Medulla oblongata (tissue), 1 donor: ENCODE measurements at regions not wholly inside any gene's neighbourhood (a gene's known extent, or its start where the extent isn't known, plus 50 kb on each side); places are given as distances from the start of the nearest gene placed in this dataset.

Experiments used
- DNase-seq: peaks from one replicate; pipeline ENCODE4 v3.0.0-alpha.2; 2015; ENCODE audit errors: extremely low spot score

DNA sequence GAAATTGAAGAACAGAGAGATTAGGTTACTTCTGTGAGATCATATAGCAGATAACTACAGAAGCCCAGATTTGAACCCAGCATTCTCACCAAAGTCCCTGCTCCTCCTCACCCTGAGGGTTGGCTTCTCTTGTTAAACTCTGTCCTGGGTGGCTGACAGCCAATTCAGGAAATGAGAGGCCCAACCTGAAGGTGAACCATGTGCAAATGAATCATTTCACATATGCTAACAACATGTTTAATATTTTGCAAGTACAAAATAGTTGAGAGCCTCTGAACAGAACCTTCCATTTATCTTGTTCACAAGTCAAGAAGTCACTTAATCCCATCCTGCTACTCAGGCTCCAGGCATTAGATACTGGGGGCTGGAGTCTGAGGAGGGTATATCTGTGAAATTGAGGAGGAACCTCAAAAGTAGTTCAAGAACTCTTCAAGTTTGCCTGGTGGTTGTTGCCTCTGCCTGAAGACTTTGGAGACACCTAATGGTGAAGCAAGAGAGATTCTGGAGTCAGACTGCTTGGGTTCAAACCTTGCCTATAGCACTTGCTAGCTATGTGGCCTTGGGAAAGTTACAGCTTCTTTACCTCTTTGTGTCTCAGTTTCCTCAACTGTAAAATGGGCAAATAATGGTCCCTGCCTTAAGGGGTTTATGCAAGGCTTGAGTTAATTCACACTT lies 564.0 kb downstream of the PSAT1 start:
- no peak for DNase-seq

DNA sequence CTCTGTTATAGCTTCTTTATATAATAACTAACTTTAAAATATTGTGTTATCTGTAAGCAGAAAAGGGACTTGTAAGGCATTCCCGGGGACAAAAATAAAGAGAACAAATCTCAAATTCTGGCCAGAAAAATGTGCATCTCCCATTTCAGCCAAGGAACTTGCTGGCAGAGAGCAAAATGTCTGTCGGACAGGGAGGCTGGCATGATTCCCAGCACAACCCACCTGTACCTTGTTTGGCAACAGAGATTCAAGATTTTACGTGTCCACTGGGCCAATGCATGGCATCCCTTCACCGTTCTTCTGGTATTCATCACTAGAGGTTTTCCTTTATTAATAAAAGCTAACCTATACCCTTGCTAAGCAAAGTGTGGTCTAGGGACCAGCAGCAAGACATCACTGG lies 566.6 kb downstream of the PSAT1 start:
- DNase-seq = no peak

DNA sequence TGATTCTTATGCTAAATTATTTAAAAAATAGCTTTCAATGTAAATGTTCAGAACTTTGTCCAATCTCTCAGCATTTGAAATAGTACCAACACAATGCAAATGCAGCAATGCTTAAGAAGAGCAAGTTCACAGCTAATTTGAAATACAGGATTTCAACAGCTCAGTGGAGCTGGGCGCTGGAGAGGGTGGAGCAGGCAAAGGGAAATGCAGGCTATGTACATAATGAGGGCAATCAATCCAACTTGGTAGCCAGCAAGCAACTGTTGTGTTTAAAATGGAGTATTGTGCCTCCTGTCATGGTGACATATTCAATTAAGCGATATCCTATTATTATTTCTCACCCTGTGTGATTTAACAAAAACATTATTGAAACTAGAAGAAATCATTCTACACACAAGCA lies 568.8 kb downstream of the PSAT1 start:
- DNase-seq = no peak

DNA sequence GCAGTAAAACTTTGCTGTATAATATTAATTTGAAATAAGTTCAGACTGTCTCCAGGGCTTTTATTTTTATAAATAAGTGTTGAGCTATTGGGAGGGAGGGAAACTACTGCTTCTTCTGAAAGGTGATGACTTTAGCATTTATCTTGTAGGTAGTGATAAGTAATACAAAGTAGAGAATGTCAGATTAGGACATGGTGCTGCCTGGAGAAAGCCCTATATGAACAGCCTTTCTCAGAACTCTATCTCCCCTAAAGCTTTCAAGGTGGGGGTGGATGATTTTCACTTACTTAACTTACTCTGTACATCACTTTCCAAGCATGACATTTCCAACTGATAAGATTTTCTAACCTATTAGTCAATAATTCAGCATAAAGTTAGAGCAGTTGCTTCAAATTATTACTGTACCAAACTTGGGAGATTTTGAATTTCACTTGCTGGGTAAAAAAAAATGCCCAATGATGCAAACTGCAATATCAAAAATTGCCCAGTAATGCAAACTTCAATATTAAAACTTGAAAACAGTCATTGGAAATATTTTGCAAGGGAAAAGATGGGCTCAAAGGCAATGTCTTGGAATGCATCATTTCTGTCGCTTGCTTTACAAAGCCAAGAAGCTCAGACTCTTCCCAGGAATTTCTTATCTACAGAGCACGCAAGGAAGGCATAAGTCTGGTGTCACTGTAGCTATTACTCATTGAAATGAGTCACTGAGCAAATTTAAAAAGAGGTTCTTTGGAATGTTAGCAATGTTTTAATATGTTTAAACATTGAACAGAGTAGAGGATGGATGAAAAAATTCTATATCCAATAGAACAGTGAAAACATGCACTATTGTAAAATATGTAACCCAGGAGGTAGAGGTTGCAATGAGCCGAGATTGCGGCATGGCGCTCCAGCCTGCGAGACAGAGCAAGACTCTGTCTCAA lies 569.5 kb downstream of the PSAT1 start:
- no peak for DNase-seq

DNA sequence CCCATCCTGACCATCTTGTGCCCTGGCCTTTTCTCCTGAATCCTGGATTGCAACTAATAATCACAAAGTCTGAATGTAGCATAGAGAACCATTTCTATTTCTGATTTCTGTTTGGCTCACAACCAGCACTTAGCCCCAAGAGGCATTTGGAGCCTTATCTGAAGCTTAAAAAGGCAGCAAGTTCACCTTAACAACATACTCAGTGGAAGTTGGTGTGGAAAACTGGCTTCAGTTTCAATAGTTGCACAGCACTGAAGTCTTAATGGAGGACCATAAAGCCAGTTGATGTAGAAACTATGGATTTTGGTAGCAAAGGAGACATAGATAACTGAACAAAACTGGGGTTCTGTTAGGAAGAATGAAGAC lies 574.1 kb downstream of the PSAT1 start:
- DNase-seq = no peak

DNA sequence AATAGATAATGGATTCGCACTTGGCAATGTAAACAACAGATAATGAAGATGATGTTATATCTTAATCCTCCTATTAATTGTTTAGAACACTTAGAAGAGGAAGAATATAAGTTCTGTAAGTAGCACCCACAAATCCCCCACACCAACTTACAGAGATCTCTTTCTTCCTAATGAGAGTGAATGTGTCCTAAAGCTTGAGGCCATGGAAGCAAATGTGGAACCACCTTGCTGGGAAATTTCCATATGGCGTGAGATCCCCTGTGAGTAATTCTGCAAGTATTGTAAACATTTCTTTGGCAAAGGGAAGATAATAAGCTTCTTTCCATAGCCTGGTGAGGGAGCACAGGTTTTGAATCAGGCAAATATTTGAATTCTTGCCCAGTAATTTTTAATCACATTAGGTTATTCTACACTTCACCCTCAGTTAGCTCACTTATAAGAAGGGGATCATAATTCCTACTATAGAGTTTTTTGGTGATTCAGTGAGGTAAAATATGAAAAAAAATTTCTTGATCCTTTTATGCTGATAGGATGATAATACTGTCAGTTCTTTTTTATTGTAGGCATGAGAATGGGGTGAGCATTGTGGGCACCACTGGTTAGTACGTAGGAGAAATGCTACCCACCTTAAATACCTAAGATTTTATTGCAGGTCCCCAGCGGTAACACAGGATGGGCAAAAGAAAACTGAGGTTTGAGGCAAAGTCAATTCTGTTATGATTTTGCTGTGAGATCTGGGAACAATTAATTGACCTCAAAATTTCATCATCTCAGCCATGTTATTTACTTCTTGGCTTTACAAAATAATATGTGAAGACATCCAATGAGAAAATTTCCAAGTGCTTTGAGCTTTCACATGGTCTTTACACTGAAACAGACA lies 574.8 kb downstream of the PSAT1 start:
- no peak for DNase-seq

DNA sequence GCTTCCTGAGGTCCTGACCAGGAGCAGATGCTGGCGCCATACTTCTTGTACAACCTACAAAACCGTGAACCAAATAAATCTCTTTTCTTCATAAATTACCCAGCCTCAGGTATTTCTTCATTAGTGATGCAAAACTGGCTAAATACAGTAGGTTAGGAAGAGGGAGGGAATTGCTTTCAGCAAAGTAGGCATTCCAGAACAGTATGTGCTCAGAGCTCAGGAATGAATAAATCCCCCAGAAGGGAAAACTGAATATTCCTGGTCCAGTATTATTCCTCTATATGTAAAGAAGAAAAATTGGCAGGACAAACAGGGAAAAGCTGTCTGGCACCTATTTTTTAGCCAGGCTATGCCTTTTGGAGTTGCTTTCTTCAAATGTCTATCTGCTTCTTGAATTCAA lies 577.1 kb downstream of the PSAT1 start:
- DNase-seq = no peak

DNA sequence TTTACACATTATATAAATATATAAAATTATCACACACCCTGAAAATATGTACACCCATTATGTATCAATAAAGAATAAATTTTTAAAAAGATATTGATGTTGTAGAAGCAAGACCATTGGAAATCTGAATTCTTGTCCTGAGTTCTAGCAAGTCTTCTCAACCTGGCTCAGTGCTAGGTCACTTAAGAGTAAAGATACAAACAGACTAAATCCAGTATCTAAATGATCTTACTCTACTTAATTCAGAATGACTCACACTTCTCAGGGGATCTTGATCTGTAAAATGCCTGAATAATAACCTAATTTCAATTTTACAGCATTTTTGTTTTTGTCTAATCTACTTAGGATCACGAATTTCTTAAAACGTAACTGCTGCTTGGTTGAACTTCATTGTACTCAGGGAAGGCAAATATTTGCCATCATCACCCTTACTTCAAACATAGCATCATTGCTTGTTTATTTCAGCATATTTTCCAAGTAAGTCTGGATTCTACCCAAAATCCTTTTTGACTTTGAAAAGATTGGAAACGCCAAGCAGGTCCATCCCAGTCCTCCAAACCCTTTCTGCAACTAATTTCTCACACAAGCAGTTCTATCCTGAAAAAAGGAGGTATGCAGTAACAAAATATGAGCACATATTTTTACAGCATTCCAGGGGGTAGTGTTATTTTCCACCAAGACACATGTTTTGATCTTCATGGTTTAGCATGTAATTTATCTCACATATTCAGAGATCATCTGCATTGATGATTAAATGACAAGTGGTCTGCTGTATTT lies 582.6 kb downstream of the PSAT1 start:
- no peak for DNase-seq

DNA sequence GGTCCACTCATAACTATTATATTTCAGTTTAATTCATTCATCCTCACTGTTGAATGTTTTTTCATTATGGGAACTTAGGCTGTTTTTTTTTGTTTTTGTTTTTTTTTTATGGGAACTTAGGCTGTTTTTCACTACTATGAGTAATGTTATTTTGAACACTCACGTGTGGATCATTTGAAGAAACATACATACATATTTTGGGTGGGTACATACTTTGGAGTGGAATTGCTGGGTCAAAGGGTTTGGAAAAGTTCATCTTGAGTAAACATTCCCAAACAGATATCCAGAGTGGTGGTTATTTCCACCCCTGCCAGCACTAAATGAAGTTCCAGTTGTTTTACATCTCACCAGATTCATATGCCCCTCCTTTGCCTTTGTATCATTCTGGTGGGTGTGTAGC lies 584.4 kb downstream of the PSAT1 start:
- DNase-seq = no peak

DNA sequence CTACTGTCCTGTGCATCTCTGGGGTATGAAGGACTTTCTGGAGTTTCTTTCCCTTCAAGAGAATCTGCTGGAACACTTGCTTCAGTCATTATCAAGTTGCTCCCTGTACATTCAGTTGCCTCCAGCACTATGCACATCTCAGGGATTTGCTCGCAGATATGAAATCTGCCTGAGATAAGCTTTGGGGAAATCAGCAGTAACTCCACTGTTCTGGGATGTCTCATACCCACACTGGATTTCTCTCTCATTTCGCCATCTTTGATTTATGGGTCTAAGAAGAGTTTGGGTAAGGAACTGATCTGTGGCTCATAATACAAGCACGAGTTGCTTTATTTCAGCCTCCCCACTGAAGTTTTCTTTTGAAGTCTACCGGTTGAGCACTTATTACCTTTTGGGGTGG lies 585.6 kb downstream of the PSAT1 start:
- no peak for DNase-seq

DNA sequence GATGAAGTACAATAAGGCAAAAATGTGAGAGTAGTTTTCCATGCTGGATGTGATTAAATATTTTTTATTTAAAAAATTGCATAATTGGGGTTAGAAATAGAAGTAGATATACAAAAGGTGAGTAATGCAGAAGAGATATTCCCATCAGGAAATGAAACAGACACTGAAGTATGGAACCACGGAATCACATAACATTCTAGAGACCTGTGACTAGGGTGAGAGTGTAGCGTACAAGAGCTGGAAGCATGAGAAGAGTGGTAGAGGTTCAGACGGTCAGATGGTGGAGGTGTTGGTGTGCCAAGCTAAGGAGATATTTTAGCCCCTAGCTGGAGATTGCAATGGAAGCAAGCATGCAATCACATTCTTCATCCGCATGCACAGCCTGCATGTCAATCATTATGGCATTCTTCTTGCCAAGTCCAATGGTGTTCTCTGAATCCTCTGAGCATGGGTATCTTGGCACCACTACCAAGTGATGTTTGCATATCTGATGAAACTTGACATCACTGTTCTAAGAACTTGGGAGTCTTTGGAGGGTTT lies 587.8 kb downstream of the PSAT1 start:
- no peak for DNase-seq

DNA sequence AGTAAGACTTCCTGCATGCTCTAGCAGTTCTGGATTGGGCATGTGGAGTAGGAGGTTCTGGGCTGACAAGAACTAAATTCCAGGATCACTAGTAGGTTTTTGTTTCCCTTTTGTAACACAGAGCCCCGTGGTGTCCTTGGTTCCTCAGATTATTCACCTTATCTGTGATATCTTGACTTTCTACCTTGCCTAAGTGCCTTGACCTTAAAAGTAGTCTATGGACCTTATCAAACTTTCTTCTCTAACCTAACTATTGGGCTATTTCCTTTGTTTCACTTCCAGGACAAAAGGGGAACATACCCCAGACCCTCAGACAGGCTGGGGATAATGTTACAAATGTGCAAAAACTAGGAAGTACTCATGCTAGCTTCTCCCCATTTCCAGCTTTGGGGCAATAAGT lies 595.3 kb downstream of the PSAT1 start:
- no peak for DNase-seq

DNA sequence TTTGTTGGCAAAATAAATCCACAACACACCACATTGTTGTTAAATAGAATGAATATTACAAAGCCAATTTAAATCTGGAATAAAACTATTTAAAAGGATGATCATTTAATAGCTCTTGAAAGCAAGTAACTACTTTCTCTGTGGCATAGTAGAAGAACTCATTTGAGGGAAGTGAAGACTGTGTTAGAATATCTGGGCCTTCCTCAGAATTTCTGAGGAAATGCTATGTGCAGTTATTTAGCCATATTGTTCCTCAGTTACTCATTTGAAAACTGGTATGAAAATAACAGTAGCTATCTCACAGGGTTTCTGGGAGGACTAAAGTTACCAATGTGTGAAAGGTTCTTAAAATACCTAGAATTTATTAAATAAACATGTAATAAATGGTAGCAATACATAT lies 595.8 kb downstream of the PSAT1 start:
- DNase-seq = no peak

DNA sequence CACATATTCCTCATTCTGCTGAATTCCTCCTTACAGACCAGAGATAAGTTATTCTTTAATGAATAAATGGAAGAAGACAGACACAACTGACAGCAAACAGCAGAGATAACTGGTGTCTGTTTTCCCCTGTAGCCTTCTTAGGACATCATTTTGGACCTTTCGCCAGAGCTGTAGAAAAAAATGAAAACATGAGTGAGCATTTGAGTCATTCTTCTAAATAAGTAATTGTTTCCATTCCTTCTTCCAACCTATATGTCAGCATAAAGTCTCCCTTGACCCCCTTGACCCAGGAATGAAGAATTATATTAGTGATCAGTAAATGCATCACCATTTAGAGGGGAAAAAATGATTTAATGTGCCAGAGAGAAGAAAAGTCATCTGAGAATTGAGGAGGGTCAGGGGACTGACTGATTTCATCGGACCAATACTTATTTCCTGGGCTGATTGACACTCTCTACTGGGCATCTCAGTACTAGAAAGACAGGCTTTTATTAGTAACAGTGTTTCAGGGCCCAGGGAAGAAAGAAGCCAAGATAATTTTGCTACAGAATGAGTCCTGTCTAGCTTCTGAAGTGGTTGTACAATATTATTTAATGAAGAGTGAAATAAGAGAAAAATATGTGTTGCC lies 597.0 kb downstream of the PSAT1 start:
- DNase-seq = no peak

DNA sequence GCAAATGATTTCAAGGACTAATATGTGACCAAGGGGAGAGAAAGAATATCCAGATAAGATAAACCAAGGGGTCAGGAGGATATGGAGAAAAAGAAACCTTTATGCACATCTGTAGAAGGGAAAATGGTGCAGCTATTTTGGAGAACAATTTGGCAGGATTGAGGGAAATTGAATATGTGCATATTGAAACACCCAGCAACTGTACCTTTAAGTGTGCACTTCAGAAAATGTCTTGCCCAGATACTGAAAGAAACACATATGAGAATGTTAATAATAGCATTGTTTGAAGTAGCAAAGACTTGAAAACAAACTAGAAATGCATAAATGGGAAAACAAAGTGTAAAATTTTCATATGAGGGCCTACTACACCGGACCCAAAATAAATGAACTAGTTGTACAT lies 599.6 kb downstream of the PSAT1 start:
- no peak for DNase-seq

DNA sequence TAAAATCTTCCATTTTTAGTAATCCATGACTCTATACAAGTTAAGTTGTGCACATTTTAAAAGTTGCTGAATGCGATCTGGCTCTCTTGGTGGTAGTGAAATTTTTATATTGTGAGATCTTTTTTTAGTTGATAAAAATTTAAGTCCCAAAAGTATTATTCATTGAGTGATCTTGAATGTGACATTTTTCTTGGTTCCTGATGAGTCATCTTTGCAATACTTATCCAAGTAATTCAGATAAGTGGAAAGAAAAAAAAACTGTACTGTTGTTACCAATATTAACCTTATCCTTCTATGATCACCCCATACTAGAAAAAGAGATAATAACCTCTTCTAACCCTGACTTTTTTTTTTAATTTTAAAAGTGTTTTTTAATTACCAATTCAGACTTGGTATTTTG lies 601.3 kb downstream of the PSAT1 start:
- DNase-seq = no peak

DNA sequence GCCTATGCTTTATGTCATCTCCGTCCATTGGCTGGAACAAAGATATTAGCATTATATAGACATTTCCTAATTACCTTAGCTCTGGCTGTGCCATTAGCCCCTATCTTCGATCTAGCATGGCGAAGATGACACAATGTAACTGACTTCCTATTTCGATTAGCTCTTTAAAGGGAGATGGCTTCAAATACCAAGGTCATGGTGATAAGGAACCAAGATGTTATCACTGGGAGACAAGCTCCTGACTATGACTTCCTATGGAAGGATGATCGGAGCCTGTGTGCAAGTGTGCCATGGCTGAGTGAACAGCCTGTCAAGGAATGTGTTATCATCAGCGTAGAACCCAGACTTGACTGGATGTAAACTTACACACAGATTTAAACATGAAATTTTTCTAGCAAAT lies 602.1 kb downstream of the PSAT1 start:
- no peak for DNase-seq

DNA sequence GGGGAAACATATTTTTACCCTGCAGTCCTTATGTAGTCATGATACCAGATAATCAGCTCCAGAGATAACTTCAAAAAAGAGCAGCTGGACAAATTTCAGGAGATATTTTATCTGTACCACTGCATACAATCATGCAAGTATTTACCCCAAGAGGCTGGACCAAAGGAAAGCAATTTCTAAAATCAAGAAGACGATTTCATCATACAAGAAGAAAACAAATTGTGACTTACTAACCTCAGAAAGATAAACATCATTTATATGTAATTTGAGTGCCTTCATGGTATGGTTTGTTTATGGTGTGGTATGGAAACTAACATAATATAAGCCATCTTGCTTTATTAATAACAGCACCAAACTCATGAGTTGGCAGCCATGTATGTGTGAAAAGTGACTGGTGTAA lies 603.6 kb downstream of the PSAT1 start:
- no peak for DNase-seq

DNA sequence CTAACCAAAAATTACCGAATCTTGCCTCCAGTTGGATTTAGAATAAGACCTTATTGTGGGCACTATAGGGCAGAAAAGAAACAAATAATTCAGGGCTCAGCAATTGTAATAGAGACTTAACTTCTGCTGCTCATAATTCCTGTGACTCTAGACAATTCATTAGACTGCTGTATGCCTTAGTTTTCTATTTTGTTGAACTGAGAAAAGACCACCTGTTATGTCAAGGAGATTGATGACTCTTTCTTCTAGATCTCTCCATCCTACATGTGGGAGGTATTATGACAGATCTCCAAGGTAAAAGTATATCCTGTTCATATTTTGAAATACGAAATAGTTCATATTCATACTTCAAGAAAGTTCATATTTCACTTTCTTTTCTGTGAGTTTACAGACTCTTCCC lies 605.1 kb downstream of the PSAT1 start:
- no peak for DNase-seq

DNA sequence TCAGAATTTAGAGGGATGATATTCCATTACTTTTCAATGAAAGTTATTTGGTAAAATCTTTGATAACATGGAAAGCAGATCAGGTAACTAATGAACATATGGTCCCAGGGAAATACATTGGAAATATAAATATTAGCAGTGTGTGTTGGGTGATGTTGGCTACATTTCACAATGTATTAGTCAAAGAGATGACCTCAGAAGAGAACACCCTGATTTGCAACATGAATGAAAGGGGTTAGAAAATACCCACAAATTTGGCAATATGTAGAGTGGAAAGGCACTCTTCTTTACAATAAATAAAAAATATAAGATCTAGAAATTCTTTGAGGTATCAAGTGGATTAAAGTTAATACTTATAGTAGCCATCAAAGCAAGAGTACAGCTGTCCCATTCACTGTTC lies 606.7 kb downstream of the PSAT1 start:
- DNase-seq = no peak

DNA sequence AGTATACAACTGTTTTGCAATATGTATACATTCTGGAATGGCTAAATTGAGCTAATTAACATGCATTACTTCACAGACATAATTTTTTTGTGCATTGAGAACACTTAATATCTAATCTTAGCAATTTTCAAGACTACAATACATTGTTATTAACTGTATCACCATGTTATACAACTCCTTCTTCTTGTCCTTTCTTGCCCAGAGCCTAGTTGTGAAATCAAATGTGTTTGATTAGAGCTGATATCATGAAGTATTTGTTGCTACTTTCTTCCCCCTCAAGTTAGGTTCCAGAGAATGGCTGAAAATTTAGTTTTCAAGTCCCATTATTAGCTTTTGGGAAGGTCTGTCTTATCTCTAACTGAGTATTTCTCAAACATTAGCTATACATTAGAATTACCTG lies 607.8 kb downstream of the PSAT1 start:
- DNase-seq = no peak
